GM12873 (cell line): ENCODE measurements at regions not wholly inside any gene's neighbourhood (a gene's known extent, or its start where the extent isn't known, plus 50 kb on each side); places are given as distances from the start of the nearest gene placed in this dataset.

Source experiments
- CTCF ChIP-seq: IDR thresholded peaks from 2 replicates; pipeline ENCODE4 v1.5.1; 2012; ENCODE audit warnings: low read depth, mild to moderate bottlenecking, moderate library complexity, low read length, control low read depth; ENCODE audit not compliant: insufficient read depth; ENCODE audit errors: missing control alignments

- no peak for TF ChIP-seq CTCF
These were observed 438.0 kb upstream of the ZFHX3 start for GRCh38 chr16:73485880-73486279.

GRCh38 chr16:73483934-73484711, 436.2 kb upstream of the ZFHX3 start:
- no peak for TF ChIP-seq CTCF

- no peak for TF ChIP-seq CTCF
These were observed 435.3 kb upstream of the ZFHX3 start for GRCh38 chr16:73483076-73483791.

DNA sequence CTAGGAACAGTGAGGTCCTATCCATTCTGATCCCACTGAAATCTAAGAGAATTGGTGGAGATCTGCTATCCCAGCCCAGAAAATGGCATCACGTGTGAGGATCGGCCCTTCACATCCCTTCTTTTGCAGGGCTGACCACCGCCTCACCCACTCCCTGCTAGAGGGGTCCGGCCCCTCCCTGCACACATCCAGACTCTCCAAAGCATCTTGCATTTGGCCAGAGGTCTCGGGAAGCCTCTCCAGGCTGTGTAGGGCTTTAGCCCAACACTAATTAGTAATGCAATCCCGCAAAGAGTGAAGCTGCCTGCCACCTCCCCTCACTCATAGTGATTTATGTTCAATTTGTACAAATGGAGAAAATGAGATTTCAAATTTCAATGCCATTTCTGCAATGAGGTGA, 434.4 kb upstream of the ZFHX3 start:
- TF ChIP-seq CTCF, result no peak

DNA sequence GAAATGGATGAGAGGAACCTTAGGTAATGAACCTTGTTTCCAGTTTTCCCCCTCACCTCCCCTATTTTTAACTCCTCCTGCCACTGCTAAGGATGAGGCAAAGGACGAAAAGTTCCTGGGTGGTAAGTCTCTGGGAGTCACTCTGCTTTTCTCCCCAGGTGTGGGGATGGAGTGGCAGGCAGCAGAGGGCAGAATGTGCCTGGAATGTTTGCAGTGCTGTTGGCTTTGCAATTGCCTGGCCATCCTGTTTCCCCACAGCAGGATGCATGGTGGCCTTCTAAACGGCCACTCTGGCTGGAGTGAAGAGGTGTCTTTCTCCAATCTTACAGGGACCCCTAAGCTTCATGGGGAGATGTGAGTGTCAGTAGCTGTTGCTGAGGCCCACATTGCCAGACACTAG, 432.5 kb upstream of the ZFHX3 start:
- TF ChIP-seq CTCF, result no peak

DNA sequence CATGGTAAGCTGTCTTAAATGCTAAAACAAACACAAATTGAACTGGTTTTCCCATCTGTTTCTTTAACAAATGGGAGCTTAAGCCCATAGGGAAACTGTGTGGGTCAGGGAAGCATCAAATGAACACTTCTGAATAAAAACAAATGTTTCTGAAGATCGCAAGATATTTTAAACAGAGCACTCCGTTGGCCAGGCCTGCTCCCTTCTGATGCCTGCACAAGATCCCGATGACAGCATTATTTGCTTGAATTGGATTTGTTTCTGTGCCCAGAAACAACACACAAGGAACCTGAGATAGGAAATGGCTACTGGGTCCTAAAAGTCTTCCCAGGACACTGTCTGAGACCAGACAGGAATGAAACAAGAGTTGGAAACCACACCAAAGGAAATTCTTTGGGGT, 425.8 kb upstream of the ZFHX3 start:
- no peak for TF ChIP-seq CTCF

GRCh38 chr16:73464834-73465233, 416.9 kb upstream of the ZFHX3 start:
- TF ChIP-seq CTCF, result no peak
